Parathyroid adenoma (tissue), 2 donors: ENCODE measurements at regions not wholly inside any gene's neighbourhood (a gene's known extent, or its start where the extent isn't known, plus 50 kb on each side); places are given as distances from the start of the nearest gene placed in this dataset.
"Not testable (repeated sequence)": the region's sequence is repeated elsewhere in the genome, so short reads cannot be mapped to it uniquely, and the experiment has no call there.

Experiments
- H2AFZ ChIP-seq: fragments of 300-600 bp; sonication (generic); one replicate; pipeline ENCODE4 v1.7.0; 2017; ENCODE audit warnings: antibody characterized with exemption, mild to moderate bottlenecking
- H3K27ac ChIP-seq: fragments of 300-600 bp; sonication (generic); one replicate; pipeline ENCODE4 v1.7.0; 2017
- H3K27me3 ChIP-seq: fragments of 300-600 bp; sonication (generic); one replicate; pipeline ENCODE4 v1.7.0; 2017; ENCODE audit warnings: low read length; ENCODE audit not compliant: control insufficient read depth, insufficient read depth
- H3K36me3 ChIP-seq: fragments of 300-600 bp; sonication (generic); one replicate; pipeline ENCODE4 v1.7.0; 2017; ENCODE audit warnings: low read length; ENCODE audit not compliant: control insufficient read depth, insufficient read depth
- H3K4me1 ChIP-seq: fragments of 300-600 bp; sonication (generic); one replicate; pipeline ENCODE4 v1.7.0; 2017; ENCODE audit warnings: control low read depth
- H3K4me2 ChIP-seq: fragments of 300-600 bp; sonication (generic); one replicate; pipeline ENCODE4 v1.7.0; 2017; ENCODE audit warnings: low read length
- H3K4me3 ChIP-seq: fragments of 300-600 bp; sonication (generic); one replicate; pipeline ENCODE4 v1.7.0; 2017; ENCODE audit warnings: low read depth, low read length
- H3K79me2 ChIP-seq: fragments of 300-600 bp; sonication (generic); one replicate; pipeline ENCODE4 v1.7.0; 2017; ENCODE audit warnings: control low read depth
- H3K9ac ChIP-seq: fragments of 300-600 bp; sonication (generic); one replicate; pipeline ENCODE4 v1.7.0; 2017; ENCODE audit warnings: mild to moderate bottlenecking
- H3K9me3 ChIP-seq: fragments of 300-600 bp; sonication (generic); one replicate; pipeline ENCODE4 v1.7.0; 2017; ENCODE audit warnings: low read length; ENCODE audit not compliant: control insufficient read depth
- TF ChIP-seq, protein P1 (sequence below): fragments of 300-600 bp; sonication (generic); IDR thresholded peaks from one replicate; pipeline ENCODE4 v1.7.0; 2017; ENCODE audit warnings: antibody characterized with exemption, mild to moderate bottlenecking
- donor health status: primary hyperparathyroidism.

DNA sequence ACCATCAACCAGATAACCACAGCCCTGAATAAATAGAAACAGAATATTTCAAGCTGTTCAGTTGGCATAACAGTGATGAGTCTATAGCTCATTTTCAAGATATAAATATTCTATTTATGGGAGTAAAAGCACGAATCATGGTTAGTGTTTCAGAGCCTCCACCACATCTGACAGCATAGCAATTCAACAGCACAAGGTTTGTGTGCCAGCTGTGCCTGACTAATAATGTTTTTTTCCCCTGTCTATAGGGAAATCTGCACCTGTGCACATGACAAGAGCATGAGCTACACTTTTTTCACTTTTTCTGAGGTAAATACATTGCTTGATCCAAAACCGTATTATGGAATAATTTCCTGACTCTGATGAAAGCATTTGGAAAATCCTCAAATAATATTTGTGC, 251.3 kb downstream of the RPIA start:
- Histone ChIP-seq H3K4me1 (no peaks in the 10 kb centered on the region), H3K79me2 (no peaks in the 10 kb centered on the region), H3K27ac (no peak overlapping the region), H3K9ac (no peak overlapping the region), H3K9me3 (no peaks in the 10 kb centered on the region), H2AFZ (no peak overlapping the region), H3K4me3 (no peak overlapping the region), H3K4me2 (no peak overlapping the region), H3K27me3 (no peaks in the 10 kb centered on the region), H3K36me3 (no peaks in the 10 kb centered on the region)
- TF ChIP-seq, protein P1, sequence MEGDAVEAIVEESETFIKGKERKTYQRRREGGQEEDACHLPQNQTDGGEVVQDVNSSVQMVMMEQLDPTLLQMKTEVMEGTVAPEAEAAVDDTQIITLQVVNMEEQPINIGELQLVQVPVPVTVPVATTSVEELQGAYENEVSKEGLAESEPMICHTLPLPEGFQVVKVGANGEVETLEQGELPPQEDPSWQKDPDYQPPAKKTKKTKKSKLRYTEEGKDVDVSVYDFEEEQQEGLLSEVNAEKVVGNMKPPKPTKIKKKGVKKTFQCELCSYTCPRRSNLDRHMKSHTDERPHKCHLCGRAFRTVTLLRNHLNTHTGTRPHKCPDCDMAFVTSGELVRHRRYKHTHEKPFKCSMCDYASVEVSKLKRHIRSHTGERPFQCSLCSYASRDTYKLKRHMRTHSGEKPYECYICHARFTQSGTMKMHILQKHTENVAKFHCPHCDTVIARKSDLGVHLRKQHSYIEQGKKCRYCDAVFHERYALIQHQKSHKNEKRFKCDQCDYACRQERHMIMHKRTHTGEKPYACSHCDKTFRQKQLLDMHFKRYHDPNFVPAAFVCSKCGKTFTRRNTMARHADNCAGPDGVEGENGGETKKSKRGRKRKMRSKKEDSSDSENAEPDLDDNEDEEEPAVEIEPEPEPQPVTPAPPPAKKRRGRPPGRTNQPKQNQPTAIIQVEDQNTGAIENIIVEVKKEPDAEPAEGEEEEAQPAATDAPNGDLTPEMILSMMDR: no peak

- H3K4me1 ChIP-seq: no peaks in the 10 kb centered on the region
- no peak overlapping the region for H3K27ac ChIP-seq
- H3K9ac ChIP-seq: no peak overlapping the region
- no peak overlapping the region for H3K4me2 ChIP-seq
- TF ChIP-seq, protein P1: no peak
- H3K36me3 ChIP-seq: no peaks in the 10 kb centered on the region
- H2AFZ ChIP-seq: no peak overlapping the region
- H3K4me3 ChIP-seq: no peak overlapping the region
- no peaks in the 10 kb centered on the region for H3K9me3 ChIP-seq
- H3K79me2 ChIP-seq: no peaks in the 10 kb centered on the region
- no peaks in the 10 kb centered on the region for H3K27me3 ChIP-seq
Observed at GRCh38 chr2:88949336-88949735, 257.9 kb downstream of the RPIA start.

DNA sequence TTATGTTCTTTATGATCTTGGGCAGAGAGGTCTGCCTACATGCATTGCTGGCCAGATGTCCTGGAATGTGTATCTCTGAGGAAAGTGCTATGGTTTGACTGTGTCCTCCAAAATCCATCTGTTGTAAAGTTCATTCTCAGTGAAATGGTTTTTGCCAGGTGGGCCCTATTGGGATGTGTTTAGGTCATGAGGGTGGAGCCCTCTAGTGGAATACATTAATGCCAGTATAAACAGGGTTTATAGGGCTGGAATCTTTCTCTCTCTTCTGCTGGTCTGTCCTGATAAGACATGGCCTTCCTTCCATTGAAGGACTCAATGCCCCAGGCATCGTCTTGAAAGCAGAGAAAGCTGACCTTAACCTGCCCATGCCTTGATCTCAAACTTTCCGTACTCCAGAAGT, 258.5 kb downstream of the RPIA start:
- no peak overlapping the region for H3K9ac ChIP-seq
- no peaks in the 10 kb centered on the region for H3K27me3 ChIP-seq

GRCh38 chr2:88955607-88956006, 264.1 kb downstream of the RPIA start:
- Histone ChIP-seq H3K27me3 (no peaks in the 10 kb centered on the region), H3K9ac (no peak overlapping the region), H2AFZ (no peak overlapping the region), H3K79me2 (no peaks in the 10 kb centered on the region), H3K4me3 (no peak overlapping the region), H3K4me2 (no peak overlapping the region), H3K36me3 (no peaks in the 10 kb centered on the region), H3K27ac (no peak overlapping the region), H3K9me3 (no peaks in the 10 kb centered on the region), H3K4me1 (no peaks in the 10 kb centered on the region)
- TF ChIP-seq, protein P1: no peak

More for the DNA sequence above, 258.5 kb downstream of the RPIA start:
- no peak overlapping the region for H3K4me2 ChIP-seq
- H3K9me3 ChIP-seq: no peaks in the 10 kb centered on the region
- no peak overlapping the region for H3K27ac ChIP-seq
- H2AFZ ChIP-seq: no peak overlapping the region
- TF ChIP-seq, protein P1: no peak
- no peaks in the 10 kb centered on the region for H3K36me3 ChIP-seq
- no peak overlapping the region for H3K4me3 ChIP-seq
- no peaks in the 10 kb centered on the region for H3K79me2 ChIP-seq
- H3K4me1 ChIP-seq: no peaks in the 10 kb centered on the region

GRCh38 chr2:88959480-88960204, 268.2 kb downstream of the RPIA start:
- no peaks in the 10 kb centered on the region for H3K4me1 ChIP-seq

GRCh38 chr2:88961323-88961722, 269.9 kb downstream of the RPIA start:
- not testable (repeated sequence) for H3K4me2 ChIP-seq, H3K4me1 ChIP-seq, H3K9me3 ChIP-seq, H3K9ac ChIP-seq, H3K36me3 ChIP-seq, H3K27me3 ChIP-seq, H3K4me3 ChIP-seq, H3K27ac ChIP-seq, H3K79me2 ChIP-seq, H2AFZ ChIP-seq

More at GRCh38 chr2:88959480-88960204, 268.2 kb downstream of the RPIA start:
- Histone ChIP-seq H3K27ac (no peak overlapping the region), H3K27me3 (no peaks in the 10 kb centered on the region), H3K36me3 (no peaks in the 10 kb centered on the region), H3K9ac (no peak overlapping the region), H3K9me3 (no peaks in the 10 kb centered on the region), H3K4me2 (no peak overlapping the region), H2AFZ (no peak overlapping the region), H3K4me3 (no peak overlapping the region), H3K79me2 (no peaks in the 10 kb centered on the region)
- TF ChIP-seq, protein P1: no peak
